ENCODE measurements at regions not wholly inside any gene's neighbourhood (a gene's known extent, or its start where the extent isn't known, plus 50 kb on each side); places are given as distances from the start of the nearest gene placed in this dataset.
"Not testable (repeated sequence)": the region's sequence is repeated elsewhere in the genome, so short reads cannot be mapped to it uniquely, and the experiment has no call there.

DNA sequence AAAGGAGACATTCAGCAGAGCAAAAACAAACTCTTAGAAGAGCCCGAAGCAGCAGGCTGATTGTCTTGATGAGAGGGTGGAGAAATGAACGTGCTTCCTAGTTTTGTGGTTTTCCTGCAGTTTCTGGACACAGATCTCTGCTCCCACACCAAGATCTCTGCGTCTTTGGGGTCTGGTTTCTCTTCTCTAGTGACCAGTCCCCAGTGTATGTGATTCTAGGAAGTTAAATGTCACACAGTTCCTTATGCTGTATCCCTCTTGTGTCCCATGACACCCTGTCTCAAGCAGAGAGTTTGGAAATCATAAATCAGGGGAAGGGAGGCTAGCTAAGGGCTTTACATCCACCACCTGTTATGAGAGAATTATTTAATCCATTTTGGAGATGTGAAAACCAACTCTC lies 55.4 kb upstream of the KLF14 start:
- Histone ChIP-seq H3K4me3 (no peak overlapping the region), H3K4me2 (peak overlapping the region; percentile 5 to 56 (median 38); a peak in 19 of 22 replicates), H3K27me3 (no peaks in the 10 kb centered on the region), H4K20me1 (no peaks in the 10 kb centered on the region), H3K4me1 (peaks cover 6 to 15% (median 9%) of the 10 kb centered on the region in 10 experiments; a peak in 17 of 20 replicates), H3K9me3 (replicated peaks in 1 of 11) (peaks cover 0 to 6% (median 0%) of the 10 kb centered on the region in 11 experiments; a peak in 2 of 22 replicates), H3K9ac (0 out of 22 replicates have a peak overlapping the region, but pooled peaks of 1 of the 11 experiments have one; percentile 2), H3K36me3 (no peaks in the 10 kb centered on the region), H3K27ac (no peak overlapping the region; a peak in 2 of 22 replicates)
- no peak for TF ChIP-seq Cebpa-rat (IDR thresholded peaks at IDR 0.05)

DNA sequence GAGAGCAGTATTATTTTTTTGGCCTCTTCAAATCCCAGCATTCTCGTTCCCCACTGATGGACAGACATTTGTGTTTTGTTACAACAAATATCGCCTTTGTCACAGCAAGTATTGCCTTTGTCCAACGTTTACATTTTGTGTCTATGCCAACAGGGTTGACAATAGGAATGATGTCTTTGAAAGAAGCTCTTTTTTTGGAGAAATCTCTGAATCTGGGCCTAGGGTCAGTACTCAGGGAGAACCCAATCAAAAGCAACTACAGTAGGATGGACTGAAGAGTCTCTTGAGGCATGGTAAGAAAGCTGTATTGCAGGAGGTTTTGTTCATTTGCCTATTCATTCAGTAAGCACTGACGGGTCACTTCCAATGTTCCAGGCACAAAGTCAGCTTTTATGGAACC lies 57.7 kb upstream of the KLF14 start:
- H3K9ac ChIP-seq = no peak overlapping the region
- peaks cover 0 to 6% (median 0%) of the 10 kb centered on the region in 11 experiments; a peak in 2 of 22 replicates for H3K9me3 ChIP-seq (replicated peaks in 1 of 11)
- no peak for TF ChIP-seq Cebpa-rat (IDR thresholded peaks at IDR 0.05)
- H3K4me3 ChIP-seq = no peak overlapping the region
- no peaks in the 10 kb centered on the region for H4K20me1 ChIP-seq
- H3K4me2 ChIP-seq = no peak overlapping the region
- H3K27ac ChIP-seq = no peak overlapping the region
- peaks cover 6 to 15% (median 9%) of the 10 kb centered on the region in 10 experiments; a peak in 17 of 20 replicates for H3K4me1 ChIP-seq
- H3K36me3 ChIP-seq = no peaks in the 10 kb centered on the region
- H3K27me3 ChIP-seq = no peaks in the 10 kb centered on the region

DNA sequence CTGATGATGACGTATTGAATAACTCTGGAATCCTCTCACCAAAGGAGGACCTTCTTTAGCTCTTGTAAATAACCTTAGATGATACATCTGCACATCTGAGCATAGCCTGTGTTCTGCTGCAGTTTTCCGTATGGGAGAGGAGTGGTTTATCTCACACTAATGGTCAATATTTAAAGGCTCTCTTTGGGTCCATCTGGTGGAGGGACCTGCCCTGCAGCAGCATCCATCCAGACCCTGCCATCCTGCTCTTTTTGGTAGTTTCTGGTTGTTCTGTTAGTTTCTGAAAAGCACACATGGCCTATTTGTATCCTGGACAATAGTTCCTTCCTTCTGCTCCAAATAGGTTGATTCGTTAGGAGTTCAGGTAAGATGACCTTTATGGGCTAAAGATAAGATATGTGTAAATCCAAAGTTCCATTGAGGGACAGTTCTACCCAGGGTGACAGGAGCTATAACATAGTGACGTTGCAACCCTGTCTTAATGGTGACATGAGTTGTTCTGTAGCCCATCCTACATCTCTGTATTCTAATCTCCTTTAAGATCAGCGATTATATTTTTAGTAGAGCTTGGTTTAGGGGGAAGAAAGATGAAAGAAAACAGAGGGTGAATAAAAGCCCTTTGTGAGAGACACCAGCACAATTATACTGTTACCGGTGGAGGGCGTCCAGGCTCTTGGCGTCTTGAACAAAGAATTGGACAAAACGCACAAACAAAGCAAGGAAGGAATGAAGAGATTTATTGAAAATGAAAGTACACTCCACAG lies 60.0 kb upstream of the KLF14 start:
- Histone ChIP-seq H3K4me2 (no peak overlapping the region), H3K36me3 (no peaks in the 10 kb centered on the region), H3K4me1 (peaks cover 6 to 10% (median 8%) of the 10 kb centered on the region in 10 experiments; a peak in 17 of 20 replicates), H3K9me3 (replicated peaks in 1 of 11) (peaks cover 0 to 6% (median 0%) of the 10 kb centered on the region in 11 experiments; a peak in 2 of 22 replicates), H3K27ac (no peak overlapping the region), H3K27me3 (no peaks in the 10 kb centered on the region), H4K20me1 (no peaks in the 10 kb centered on the region), H3K4me3 (no peak overlapping the region), H3K9ac (no peak overlapping the region)
- TF ChIP-seq Cebpa-rat (IDR thresholded peaks at IDR 0.05) = no peak

DNA sequence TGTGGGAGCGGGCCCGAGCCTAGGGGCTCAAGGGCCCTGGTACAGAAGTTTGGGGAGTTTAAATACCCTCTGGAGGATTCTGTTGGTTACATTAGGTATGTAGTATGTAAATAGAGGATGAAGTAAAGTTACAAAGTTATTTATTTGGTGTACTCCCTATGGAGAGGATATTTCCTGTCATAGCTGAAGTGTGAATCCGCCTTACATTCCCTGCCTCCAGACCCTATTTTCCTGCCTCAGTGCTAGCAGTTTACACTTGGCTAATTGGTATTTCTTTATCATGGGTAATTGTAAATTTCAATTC lies 60.6 kb upstream of the KLF14 start:
- Histone ChIP-seq H3K4me3 (no peak overlapping the region), H3K4me2 (no peak overlapping the region)

DNA sequence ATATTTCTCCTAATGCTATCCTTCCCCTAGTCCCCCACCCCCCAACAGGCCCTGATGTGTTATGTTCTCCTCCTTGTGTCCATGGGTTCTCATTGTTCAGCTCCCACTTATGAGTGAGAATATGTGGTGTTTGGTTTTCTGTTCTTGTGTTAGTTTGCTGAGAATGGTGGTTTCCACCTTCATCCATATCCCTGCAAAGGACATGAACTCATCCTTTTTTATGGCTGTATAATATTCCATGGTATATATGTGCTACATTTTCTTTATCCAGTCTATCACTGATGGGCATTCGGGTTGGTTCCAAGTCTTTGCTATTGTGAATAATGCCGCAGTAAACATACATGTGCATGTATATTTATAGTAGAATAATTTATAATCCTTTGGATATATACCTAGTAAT lies 62.4 kb upstream of the KLF14 start:
- H3K36me3 ChIP-seq; H3K27ac ChIP-seq; H3K4me1 ChIP-seq; H3K4me3 ChIP-seq; H3K27me3 ChIP-seq; H3K9ac ChIP-seq; H3K9me3 ChIP-seq (replicated peaks in 1 of 11); H4K20me1 ChIP-seq; H3K4me2 ChIP-seq: not testable (repeated sequence)

More for the DNA sequence above, 60.6 kb upstream of the KLF14 start:
- Histone ChIP-seq H3K27ac (no peak overlapping the region), H3K27me3 (no peaks in the 10 kb centered on the region), H3K36me3 (no peaks in the 10 kb centered on the region), H3K4me1 (peaks cover under 1 to 5% (median 3%) of the 10 kb centered on the region in 10 experiments; a peak in 15 of 20 replicates), H3K9me3 (replicated peaks in 1 of 11) (peaks cover 0 to 6% (median 0%) of the 10 kb centered on the region in 11 experiments; a peak in 2 of 22 replicates), H4K20me1 (no peaks in the 10 kb centered on the region), H3K9ac (no peak overlapping the region)
- no peak for TF ChIP-seq Cebpa-rat (IDR thresholded peaks at IDR 0.05)

DNA sequence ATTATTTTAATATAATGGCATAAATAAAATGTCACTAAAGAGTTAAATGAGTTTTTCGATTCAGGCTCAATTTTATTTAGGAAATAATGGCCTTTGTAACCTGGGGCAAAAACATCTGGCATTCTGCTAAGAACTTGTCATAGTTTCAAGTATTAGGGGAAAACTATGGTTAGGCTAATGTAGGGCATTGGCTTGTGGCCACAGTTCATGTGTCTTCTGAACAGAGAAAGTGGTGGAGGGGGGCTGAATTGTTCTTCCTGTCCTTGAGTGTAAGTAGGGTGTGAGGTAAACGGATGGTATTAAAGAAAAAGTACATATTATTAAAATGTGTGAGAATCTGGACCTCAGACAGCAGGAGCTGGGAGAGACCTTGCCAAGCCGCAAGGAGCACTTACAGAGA lies 69.1 kb upstream of the KLF14 start:
- Histone ChIP-seq H3K4me3 (no peak overlapping the region), H3K4me1 (no peaks in the 10 kb centered on the region), H3K9ac (no peak overlapping the region), H3K27ac (no peak overlapping the region), H3K36me3 (no peaks in the 10 kb centered on the region), H3K27me3 (no peaks in the 10 kb centered on the region), H3K9me3 (replicated peaks in 1 of 11) (no peaks in the 10 kb centered on the region), H3K4me2 (no peak overlapping the region), H4K20me1 (no peaks in the 10 kb centered on the region)
- TF ChIP-seq Cebpa-rat (IDR thresholded peaks at IDR 0.05) = no peak

DNA sequence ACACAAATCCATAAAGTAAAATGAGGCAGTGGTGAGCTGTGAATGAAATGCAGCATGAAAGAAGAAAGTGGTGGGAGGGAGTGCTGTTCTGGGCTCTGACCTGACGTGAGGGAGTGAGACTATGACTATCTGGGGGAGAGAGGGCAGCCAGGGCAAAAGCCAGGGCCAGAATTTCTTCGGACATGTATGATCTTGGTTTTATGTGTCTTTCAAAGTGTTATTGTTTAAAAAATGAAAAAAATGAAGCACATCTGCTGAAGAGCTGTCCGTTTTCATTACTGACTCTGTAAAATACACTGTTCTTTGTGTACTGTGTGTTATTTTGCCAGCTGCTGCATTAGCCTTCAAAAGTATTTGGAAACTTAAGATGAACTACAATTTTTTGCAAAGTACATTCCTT lies 70.2 kb upstream of the KLF14 start:
- no peaks in the 10 kb centered on the region for H3K36me3 ChIP-seq
- H3K27ac ChIP-seq = no peak overlapping the region
- H3K9ac ChIP-seq = no peak overlapping the region
- H3K4me2 ChIP-seq = no peak overlapping the region
- no peak overlapping the region for H3K4me3 ChIP-seq
- H4K20me1 ChIP-seq = no peaks in the 10 kb centered on the region
- no peak for TF ChIP-seq Cebpa-rat (IDR thresholded peaks at IDR 0.05)
- H3K27me3 ChIP-seq = no peaks in the 10 kb centered on the region
- no peaks in the 10 kb centered on the region for H3K4me1 ChIP-seq
- H3K9me3 ChIP-seq (replicated peaks in 1 of 11) = no peaks in the 10 kb centered on the region

DNA sequence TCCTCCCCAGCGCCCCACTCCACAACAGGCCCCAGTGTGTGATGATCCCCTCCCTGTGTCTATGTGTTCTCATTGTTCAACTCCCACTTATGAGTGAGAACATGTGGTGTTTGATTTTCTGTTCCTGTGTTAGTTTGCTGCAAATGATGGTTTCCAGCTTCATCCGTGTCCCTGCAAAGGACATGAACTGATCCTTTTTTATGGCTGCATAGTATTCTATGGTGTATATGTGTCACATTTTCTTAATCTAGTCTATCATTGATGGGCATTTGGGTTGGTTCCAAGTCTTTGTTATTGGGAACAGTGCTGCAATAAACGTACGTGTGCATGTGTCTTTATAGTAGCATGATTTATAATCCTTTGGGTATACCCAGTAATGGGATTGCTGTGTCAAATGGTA lies 78.8 kb upstream of the KLF14 start:
- not testable (repeated sequence) for H3K27ac ChIP-seq

DNA sequence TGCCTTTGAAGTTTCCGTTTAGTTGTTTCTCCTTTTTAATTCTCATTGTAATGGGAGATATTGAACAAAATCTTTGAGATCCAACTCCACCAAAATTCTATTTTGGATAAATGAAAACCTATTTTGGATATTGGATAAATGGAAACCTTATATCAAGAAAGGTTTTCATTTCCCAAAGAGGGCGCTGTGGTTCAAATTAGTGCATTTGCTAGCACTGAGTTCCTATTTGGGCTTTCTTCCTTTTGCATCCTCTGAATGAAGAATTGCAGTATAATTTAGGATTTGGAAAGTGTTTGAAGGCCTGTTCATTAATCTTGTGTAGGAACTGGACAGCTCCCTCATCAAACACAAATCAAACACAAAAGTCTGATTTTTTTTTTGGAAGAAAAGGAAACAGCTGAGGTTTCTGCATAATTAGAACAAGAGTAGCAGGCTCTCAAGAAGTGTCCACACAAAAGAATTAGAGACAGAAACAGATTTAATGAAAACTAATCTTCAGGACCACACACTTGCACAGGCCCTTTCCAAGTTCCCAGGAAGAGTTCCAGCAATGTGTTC lies 80.8 kb upstream of the KLF14 start:
- Histone ChIP-seq H3K9me3 (replicated peaks in 1 of 11) (no peaks in the 10 kb centered on the region), H4K20me1 (no peaks in the 10 kb centered on the region), H3K27ac (no peak overlapping the region), H3K27me3 (no peaks in the 10 kb centered on the region), H3K9ac (no peak overlapping the region), H3K36me3 (no peaks in the 10 kb centered on the region), H3K4me2 (no peak overlapping the region), H3K4me1 (no peaks in the 10 kb centered on the region), H3K4me3 (no peak overlapping the region)
- TF ChIP-seq Cebpa-rat (IDR thresholded peaks at IDR 0.05) = no peak

More for the DNA sequence above, 78.8 kb upstream of the KLF14 start:
- H4K20me1 ChIP-seq; H3K4me1 ChIP-seq; H3K4me3 ChIP-seq; H3K27me3 ChIP-seq; H3K9me3 ChIP-seq (replicated peaks in 1 of 11); H3K9ac ChIP-seq; H3K36me3 ChIP-seq; H3K4me2 ChIP-seq: not testable (repeated sequence)

DNA sequence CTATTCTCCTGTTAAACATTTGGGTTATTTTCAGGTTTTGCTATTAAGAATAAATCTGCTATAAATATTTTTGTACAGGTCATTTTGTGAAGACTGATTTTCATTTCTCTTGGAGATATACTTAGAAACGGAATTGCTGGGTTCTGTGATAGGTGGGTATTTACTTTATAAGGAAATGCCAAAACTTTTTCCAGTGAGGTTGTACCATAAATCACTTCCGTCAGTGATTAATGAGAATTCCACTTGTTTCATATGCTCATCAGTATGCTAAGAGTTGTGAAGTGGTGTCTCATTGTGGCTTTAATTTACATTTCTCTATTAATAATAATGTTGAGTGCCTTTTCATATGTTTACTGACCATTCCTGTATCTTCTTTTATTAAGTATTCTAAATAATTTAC lies 84.0 kb upstream of the KLF14 start:
- no peak overlapping the region for H3K27ac ChIP-seq
- H3K27me3 ChIP-seq = no peaks in the 10 kb centered on the region
- no peak overlapping the region for H3K4me3 ChIP-seq
- no peak overlapping the region for H3K9ac ChIP-seq
- H4K20me1 ChIP-seq = no peaks in the 10 kb centered on the region
- TF ChIP-seq Cebpa-rat (IDR thresholded peaks at IDR 0.05) = no peak
- H3K4me2 ChIP-seq = no peak overlapping the region
- no peaks in the 10 kb centered on the region for H3K9me3 ChIP-seq (replicated peaks in 1 of 11)
- no peaks in the 10 kb centered on the region for H3K4me1 ChIP-seq
- no peaks in the 10 kb centered on the region for H3K36me3 ChIP-seq

Data from BLaER1 treated with 17β-estradiol and CSF1 and Interleukin-3, amounts not matched to agents 10 nM and 100 nM (cell line).